Brain microvascular endothelial cell (primary cell): ENCODE measurements at regions not wholly inside any gene's neighbourhood (a gene's known extent, or its start where the extent isn't known, plus 50 kb on each side); places are given as distances from the start of the nearest gene placed in this dataset.
"Not testable (repeated sequence)": the region's sequence is repeated elsewhere in the genome, so short reads cannot be mapped to it uniquely, and the experiment has no call there.

Experiments used
- DNase-seq: peaks from one replicate; pipeline ENCODE4 v3.0.0-alpha.2; 2020
- H3K27ac ChIP-seq: fragments of 250-450 bp; sonication (Bioruptor Pico); 2 replicates; pipeline ENCODE4 v1.5.1; 2020; ENCODE audit warnings: mild to moderate bottlenecking, moderate library complexity
- H3K27me3 ChIP-seq: fragments of 250-450 bp; sonication (Bioruptor Pico); replicated peaks from 2 replicates; pipeline ENCODE4 v1.5.1; 2020; ENCODE audit warnings: mild to moderate bottlenecking
- H3K36me3 ChIP-seq: fragments of 250-450 bp; sonication (Bioruptor Pico); replicated peaks from 2 replicates; pipeline ENCODE4 v1.5.1; 2020; ENCODE audit warnings: mild to moderate bottlenecking
- H3K4me3 ChIP-seq: 2 replicates; pipeline ENCODE4 v1.5.1; 2011; ENCODE audit warnings: low read depth, mild to moderate bottlenecking, control low read depth, low read length, moderate library complexity
- CTCF ChIP-seq: IDR thresholded peaks from 2 replicates; pipeline ENCODE4 v1.5.1; 2011; ENCODE audit warnings: low read depth, mild to moderate bottlenecking, moderate library complexity, low read length, control low read depth, inconsistent platforms; ENCODE audit errors: missing control alignments
- in situ Hi-C: cut with HindIII; loops from 2 replicates; pipeline ENCODE4 v1.10.0; 2017; ENCODE audit warnings: low sequenced_read_pairs, low pct_ligation_motif_present

- Histone ChIP-seq H3K27me3 (no peaks in the 10 kb centered on the region), H3K27ac (no peak overlapping the region), H3K4me3 (no peak overlapping the region), H3K36me3 (no peaks in the 10 kb centered on the region)
- DNase-seq = no peak
- no peak for TF ChIP-seq CTCF
- in situ Hi-C loops = no loop called here
These were observed 101.4 kb downstream of the TNFRSF13B start for GRCh38 chr17:16870253-16871245.

GRCh38 chr17:16869531-16870252 lies 102.2 kb downstream of the TNFRSF13B start:
- H3K4me3 ChIP-seq, H3K36me3 ChIP-seq, H3K27ac ChIP-seq, H3K27me3 ChIP-seq, in situ Hi-C loops, DNase-seq: not testable (repeated sequence)

- H3K36me3 ChIP-seq, H3K27me3 ChIP-seq, in situ Hi-C loops, H3K4me3 ChIP-seq, H3K27ac ChIP-seq, DNase-seq: not testable (repeated sequence)
These were observed 103.3 kb downstream of the TNFRSF13B start for GRCh38 chr17:16868616-16869015.

GRCh38 chr17:16867545-16867944 lies 104.4 kb downstream of the TNFRSF13B start:
- H3K27me3 ChIP-seq, in situ Hi-C loops, H3K4me3 ChIP-seq, DNase-seq, H3K27ac ChIP-seq, H3K36me3 ChIP-seq: not testable (repeated sequence)

- not testable (repeated sequence) for DNase-seq
These were observed 105.1 kb downstream of the TNFRSF13B start for GRCh38 chr17:16866841-16867240.

GRCh38 chr17:16866436-16866835 lies 105.5 kb downstream of the TNFRSF13B start:
- no peak overlapping the region for H3K27ac ChIP-seq
- H3K4me3 ChIP-seq = no peak overlapping the region
- in situ Hi-C loops = no loop called here
- no peaks in the 10 kb centered on the region for H3K27me3 ChIP-seq
- no peaks in the 10 kb centered on the region for H3K36me3 ChIP-seq
- no peak for TF ChIP-seq CTCF
- no peak for DNase-seq

More at GRCh38 chr17:16866841-16867240, 105.1 kb downstream of the TNFRSF13B start:
- H3K4me3 ChIP-seq, H3K27me3 ChIP-seq, H3K36me3 ChIP-seq, in situ Hi-C loops, H3K27ac ChIP-seq: not testable (repeated sequence)

- not testable (repeated sequence) for H3K27me3 ChIP-seq
These were observed 106.2 kb downstream of the TNFRSF13B start for GRCh38 chr17:16865704-16866103.

GRCh38 chr17:16865077-16865613 lies 106.8 kb downstream of the TNFRSF13B start:
- H3K4me3 ChIP-seq, H3K27ac ChIP-seq, in situ Hi-C loops, DNase-seq, H3K36me3 ChIP-seq, H3K27me3 ChIP-seq: not testable (repeated sequence)

More at GRCh38 chr17:16865704-16866103, 106.2 kb downstream of the TNFRSF13B start:
- DNase-seq, H3K4me3 ChIP-seq, H3K27ac ChIP-seq, H3K36me3 ChIP-seq, in situ Hi-C loops: not testable (repeated sequence)

GRCh38 chr17:16864462-16865076 lies 107.3 kb downstream of the TNFRSF13B start:
- H3K27ac ChIP-seq, in situ Hi-C loops, H3K4me3 ChIP-seq, DNase-seq, H3K36me3 ChIP-seq, H3K27me3 ChIP-seq: not testable (repeated sequence)

- in situ Hi-C loops, H3K4me3 ChIP-seq, H3K27ac ChIP-seq, DNase-seq, H3K27me3 ChIP-seq, H3K36me3 ChIP-seq: not testable (repeated sequence)
These were observed 110.8 kb downstream of the TNFRSF13B start for GRCh38 chr17:16861152-16861551.

- in situ Hi-C loops, DNase-seq, H3K36me3 ChIP-seq, H3K27me3 ChIP-seq, H3K27ac ChIP-seq, H3K4me3 ChIP-seq: not testable (repeated sequence)
These were observed 111.5 kb downstream of the TNFRSF13B start for GRCh38 chr17:16860467-16860866.
